NB4 (cell line): ENCODE measurements at regions not wholly inside any gene's neighbourhood (a gene's known extent, or its start where the extent isn't known, plus 50 kb on each side); places are given as distances from the start of the nearest gene placed in this dataset.

ENCODE experiments used
- CTCF ChIP-seq: IDR thresholded peaks from one replicate; pipeline ENCODE4 v1.5.1; 2012; ENCODE audit warnings: low read depth, low read length
- MAX ChIP-seq: IDR thresholded peaks from 2 replicates; pipeline ENCODE4 v1.6.1; 2011; ENCODE audit warnings: low read depth, low read length
- MYC ChIP-seq: IDR thresholded peaks from 2 replicates; pipeline ENCODE4 v1.6.1; 2011; ENCODE audit warnings: low read depth, low read length
- POLR2A ChIP-seq: IDR thresholded peaks from 2 replicates; pipeline ENCODE4 v1.6.1; 2011; ENCODE audit warnings: mild to moderate bottlenecking; ENCODE audit not compliant: insufficient read length; ENCODE audit errors: extremely low read depth

GRCh38 chr3:82141592-82141991 lies 380.1 kb upstream of the GBE1 start:
- no peak for TF ChIP-seq CTCF
- TF ChIP-seq POLR2A, result no peak
- no peak for TF ChIP-seq MAX
- no peak for TF ChIP-seq MYC
